T47D (cell line): ENCODE measurements at regions not wholly inside any gene's neighbourhood (a gene's known extent, or its start where the extent isn't known, plus 50 kb on each side); places are given as distances from the start of the nearest gene placed in this dataset.

Experiments
- DNase-seq, 2 experiments: peaks; one replicate each; pipeline versions ENCODE4 v3.0.0 to v3.0.0-alpha.2; 2011 to 2012; ENCODE audit warnings: low read depth in 1 of 2, low spot score in 1 of 2
- JUND ChIP-seq: IDR thresholded peaks from 2 replicates; pipeline ENCODE4 v1.6.1; 2012; ENCODE audit warnings: low read depth
- in situ Hi-C: cut with HindIII; loops from 2 replicates; pipeline ENCODE4 v1.10.0; 2016; ENCODE audit warnings: low sequenced_read_pairs, low pct_unique_long_range_greater_than_20kb

DNA sequence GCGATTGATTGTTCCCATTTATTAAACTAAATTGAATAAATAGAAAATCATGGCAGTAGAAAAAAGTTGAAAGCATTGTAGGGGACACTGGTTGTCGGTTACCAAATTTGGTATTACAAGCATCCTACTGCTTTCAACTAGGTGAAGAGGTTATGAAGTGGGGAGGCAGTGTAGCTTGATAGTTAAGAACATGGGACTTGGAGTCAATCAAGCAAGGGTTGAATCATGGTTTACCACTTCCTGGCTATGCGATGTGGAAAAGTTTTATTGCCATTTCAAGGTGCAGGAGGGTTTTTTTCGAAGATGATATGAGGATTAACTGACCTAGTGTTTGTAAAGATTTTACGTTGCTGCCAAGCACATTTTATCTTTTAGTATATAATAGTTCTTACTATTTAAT is 318.2 kb upstream of the KCNH8 start:
- DNase-seq: no peak
- in situ Hi-C loops: no loop called here
- TF ChIP-seq JUND: no peak

DNA sequence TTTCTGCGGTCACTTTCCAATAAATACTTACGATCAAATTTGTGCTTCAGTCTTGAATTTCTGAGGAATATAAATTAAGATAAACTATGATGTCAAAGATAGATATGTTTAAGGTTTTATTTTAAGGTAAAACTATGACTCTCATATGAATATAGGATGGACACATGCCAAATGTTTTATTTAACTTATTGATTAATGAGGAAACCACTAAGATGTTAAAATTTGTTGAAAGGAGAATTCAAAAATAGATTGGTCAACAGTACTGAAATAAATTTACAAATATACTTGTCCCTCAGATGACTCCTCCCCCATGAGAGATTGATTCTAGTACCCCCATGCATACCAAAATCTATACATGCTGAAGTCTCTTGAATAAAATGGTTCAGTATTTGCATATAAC is 319.7 kb upstream of the KCNH8 start:
- no peak for DNase-seq
- no peak for TF ChIP-seq JUND
- in situ Hi-C loops: no loop called here

DNA sequence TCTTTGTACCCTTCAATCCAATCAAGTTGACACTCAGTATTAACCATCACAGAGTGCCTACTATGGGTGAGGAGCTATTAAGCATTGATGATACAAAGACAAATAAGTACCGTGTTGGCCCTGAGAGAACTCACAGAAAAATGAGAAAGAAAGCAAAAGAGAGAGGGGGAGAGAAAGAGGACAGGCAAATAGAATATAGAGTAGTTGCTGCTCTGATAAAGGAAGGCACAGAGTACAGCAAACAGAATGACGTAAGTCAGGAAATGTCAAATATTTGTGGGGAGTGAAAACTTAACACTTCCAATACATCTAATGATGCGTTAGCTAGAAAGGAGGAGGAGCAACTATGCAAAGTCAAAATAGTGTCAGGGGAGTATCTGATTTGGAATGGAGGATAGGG is 320.6 kb upstream of the KCNH8 start:
- in situ Hi-C loops: no loop called here
- TF ChIP-seq JUND: no peak
- no peak for DNase-seq

DNA sequence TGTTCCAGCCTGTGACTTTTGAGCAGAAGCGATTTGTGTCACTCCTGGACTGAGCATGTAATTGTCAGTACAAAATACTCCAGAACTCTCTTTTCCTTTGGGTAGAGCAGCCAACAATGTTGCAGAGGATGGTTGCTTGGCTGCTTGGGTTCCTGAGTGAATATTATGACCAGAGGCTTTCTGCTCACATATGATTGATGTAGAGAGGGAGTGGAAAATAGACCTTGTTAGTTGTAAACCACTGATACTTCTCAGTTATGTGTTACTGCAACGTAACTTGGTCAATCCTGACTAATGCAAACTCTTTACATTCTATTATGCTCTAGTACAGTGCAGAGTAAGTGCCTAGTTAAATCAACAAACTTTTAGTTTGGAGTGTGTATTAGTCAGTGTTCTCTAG is 322.6 kb upstream of the KCNH8 start:
- in situ Hi-C loops: no loop called here
- no peak for DNase-seq
- no peak for TF ChIP-seq JUND

DNA sequence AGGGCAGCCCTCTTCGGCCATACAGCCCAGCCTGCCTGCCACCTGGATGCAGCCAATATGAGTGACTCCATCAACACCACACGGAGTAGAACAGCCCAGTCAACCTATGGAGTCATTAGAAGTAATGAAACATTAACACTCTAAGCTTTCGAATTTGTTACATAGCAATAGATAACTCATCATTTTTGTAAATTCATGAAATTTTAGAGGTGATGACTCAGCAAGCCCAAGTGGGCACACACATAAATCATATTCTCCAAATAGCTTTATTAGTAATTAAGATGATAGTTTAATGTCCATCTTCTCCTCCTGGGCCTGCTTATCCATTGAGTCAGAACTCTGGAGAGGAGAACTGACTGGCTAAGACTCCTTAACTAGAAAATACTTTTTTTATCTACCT is 335.0 kb upstream of the KCNH8 start:
- in situ Hi-C loops: no loop called here
- DNase-seq: no peak
- TF ChIP-seq JUND: no peak

DNA sequence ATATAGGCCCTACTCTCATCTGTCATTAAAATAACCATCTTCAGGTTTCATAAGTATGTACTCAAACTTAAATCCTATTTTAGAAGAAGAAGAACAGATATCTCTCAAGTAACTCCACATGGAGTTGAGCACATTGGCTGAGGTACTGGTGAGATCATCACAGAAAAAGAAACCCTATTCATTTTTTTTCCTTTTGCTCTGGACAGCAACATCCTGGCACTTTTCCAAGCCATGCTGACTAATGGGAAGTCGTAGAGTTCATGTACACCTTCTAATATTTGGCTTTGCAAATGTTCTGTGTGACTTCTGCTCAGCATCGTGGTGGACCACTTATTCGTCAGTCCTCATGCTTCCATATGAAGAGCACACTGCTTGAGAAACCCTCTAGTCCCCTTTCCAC is 336.0 kb upstream of the KCNH8 start:
- no peak for TF ChIP-seq JUND
- peak in 1 of 2 experiments; percentile 27 for DNase-seq

DNA sequence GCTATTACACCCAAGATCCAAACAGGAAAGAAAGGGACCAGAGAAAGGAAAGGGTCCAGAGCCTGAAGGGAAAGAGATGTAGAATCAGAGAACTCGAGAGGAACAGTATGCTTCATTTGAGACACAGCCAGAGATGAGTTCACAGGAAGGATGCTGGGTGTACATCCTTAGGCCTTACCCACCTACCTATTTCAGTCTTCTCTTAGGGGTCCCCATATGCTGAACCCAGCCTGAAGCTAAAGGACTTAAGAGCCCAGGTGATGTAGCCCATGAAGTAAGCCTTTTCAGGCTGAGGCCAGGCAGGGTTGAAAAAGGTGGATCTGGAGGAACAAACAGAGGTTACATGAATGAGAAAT is 338.0 kb upstream of the KCNH8 start:
- no peak for TF ChIP-seq JUND
- in situ Hi-C loops: no loop called here
- DNase-seq: no peak

More for the DNA sequence above, 336.0 kb upstream of the KCNH8 start:
- in situ Hi-C loops: no loop called here

DNA sequence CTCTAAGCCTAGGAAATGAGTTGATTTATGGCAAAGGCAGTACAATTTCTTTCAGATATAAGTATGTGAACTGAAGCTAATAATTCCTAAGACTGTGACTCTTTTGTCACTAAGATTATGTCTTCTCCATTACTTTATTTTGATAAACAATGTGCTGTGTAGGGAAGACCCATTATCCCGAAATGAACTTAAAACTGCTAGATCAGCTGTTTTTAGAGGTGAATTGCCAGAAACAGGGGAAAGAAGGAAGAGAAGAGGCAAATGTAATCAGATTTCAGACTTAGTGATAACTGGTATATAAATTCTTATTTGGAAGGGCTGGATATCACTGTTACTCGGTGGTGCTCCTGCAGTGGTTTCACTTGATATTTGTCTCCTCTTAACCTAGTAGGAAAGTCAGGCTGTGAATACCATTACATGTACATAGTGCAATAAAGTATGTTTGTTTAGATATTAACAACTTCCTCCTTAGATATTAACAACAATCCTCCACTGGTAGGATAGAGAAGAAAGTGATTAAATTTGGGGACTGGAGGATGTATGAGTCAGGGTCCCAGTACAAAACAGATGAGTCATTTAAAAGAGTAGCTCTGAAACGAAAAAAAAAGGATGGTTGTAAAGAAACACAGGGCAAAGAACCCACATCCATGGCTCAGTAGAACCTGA is 338.5 kb upstream of the KCNH8 start:
- no peak for DNase-seq
- in situ Hi-C loops: no loop called here
- no peak for TF ChIP-seq JUND

DNA sequence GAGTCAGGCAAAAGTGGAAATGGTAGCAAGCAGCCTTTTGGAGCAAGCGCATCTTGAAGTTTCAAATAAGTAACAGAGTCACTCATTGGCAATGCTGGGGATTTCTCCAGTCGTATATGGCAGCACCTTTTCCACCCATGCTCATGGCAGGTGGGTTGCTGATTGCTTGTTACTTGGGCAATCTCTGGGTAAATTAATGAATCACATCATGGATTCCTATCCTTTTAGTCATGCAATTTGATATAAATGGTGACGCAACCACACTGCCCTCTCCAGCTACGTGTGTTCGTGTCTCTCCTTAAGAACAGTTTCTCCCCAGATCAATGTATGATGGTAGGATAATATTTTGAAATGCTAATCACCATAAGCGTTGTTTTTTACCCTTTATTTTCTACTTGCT is 339.9 kb upstream of the KCNH8 start:
- DNase-seq: no peak
- in situ Hi-C loops: no loop called here
- no peak for TF ChIP-seq JUND

DNA sequence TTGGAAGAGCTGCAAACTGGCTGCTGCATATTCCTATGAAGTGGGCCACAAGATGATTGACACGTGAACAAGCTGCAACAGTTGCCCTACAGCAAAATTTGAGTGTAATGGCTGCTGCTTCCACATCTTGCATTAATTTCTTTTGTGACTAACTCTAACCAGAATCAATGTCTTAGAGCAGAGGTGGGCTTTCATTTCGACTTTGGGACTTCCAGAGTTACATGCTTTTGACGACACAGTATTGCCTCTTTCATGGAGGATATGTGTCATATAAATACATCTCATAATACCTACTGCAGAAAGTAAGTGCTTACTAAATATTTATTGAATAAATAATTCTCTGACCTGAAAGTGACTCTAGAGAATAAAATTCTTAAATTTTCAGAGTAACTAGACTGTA is 340.7 kb upstream of the KCNH8 start:
- in situ Hi-C loops: no loop called here
- TF ChIP-seq JUND: no peak
- no peak for DNase-seq

DNA sequence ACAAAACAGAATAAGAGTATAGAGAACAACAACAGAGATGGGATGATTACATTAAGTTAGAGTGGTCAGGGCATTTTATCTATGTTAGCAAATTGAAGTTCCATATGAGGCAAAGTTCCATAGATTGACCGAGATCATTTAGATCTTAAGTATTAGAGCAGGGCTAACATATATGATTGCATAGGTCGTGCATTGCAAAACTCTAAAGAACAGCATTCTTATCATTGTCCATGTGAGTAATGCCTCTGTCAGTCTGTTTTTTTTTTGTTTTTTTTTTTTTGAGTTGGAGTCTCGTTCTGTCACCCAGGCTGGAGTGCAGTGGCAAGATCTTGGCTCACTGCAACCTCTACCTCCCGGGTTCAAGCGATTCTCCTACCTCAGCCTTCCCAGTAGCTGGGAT is 341.7 kb upstream of the KCNH8 start:
- no peak for TF ChIP-seq JUND
- no peak for DNase-seq
- in situ Hi-C loops: no loop called here

DNA sequence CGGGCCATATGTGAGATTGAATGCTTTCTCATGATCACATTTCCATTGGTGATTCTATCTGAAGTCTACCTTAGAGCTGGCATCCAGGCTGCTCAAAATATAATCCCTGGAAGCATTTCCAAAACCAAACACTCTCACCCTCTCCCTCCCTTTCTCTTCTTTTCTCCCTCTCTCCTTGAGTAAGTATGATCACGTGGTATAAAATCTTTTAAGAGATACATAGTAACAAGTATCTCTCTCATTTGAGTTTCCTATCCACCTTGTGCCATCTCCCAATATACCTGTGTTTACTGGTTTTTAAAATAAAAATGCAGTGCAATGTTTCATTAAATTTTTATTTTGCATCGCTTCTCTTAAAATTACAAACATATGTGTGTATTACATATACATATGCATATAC is 350.9 kb upstream of the KCNH8 start:
- in situ Hi-C loops: no loop called here
- TF ChIP-seq JUND: no peak
- DNase-seq: no peak

DNA sequence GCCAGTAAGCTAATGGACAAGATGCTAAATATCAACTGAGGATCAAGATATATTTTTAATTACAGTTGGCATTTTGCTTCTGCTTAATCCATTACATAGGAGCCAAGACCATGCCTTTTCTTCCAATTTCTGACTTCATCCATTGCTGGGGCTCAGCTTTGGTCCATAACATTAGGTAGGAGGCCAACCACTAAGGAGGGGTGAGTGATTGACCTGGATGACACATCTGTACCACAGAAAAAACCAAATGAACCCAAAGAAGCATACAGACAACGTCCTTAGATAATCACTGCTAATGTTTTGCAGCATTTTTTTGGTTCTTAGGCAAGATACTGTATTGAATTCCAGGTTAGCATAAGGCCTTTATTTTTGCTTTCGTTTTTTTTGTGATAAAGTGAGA is 353.2 kb upstream of the KCNH8 start:
- no peak for TF ChIP-seq JUND
- no peak for DNase-seq
- in situ Hi-C loops: no loop called here

DNA sequence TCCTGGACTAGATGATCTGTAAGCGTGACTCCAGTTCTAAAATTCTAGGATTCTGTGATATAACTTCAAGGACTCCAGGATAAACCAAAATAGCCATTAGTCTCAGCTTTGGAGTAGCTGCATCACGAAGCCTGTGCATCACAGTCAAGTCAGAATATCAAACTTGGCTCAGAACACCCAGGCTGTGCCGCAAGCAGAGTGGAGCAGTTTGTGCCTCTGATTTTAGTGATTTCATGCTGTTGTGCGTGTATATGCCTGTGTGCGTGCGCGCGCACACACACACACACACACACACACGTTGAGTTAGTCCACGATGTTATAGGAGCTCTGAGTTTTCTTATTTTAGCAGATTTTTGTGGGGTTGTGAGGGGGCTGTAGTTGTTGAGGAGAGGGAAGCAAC is 356.6 kb upstream of the KCNH8 start:
- in situ Hi-C loops: no loop called here
- no peak for TF ChIP-seq JUND
- no peak for DNase-seq
